ENCODE measurements at regions not wholly inside any gene's neighbourhood (a gene's known extent, or its start where the extent isn't known, plus 50 kb on each side); places are given as distances from the start of the nearest gene placed in this dataset.

DNA sequence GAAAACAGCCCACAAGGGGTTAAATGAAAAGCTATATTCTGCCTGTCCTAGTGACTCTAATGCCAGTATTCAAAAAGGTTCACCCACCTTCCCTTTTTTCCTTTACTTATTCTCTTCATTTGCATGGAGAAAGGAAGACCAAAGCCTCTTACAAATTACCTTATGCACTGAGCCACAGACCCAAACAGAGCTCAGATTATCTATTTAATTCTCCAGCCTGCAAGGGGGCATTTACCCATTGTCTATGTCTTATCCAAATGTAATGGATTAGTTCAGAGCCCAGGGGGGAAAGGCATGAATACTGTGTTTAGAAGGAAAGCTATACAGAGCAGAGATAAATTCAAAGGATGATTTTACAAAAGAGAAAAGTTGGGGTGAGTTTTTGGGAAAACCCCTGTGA, 388.5 kb downstream of the OMA1 start:
- BruUV-seq (replicated peaks), result no TSS peak
- DNase-seq (ENCODE audit: low read depth, low spot score) (no peak), FAIRE-seq (no peak), ATAC-seq (no peak)
- Histone ChIP-seq H3K27me3 (replicated peaks in 1 of 2; ENCODE audit: control insufficient read depth in 2 of 2, insufficient read depth in 2 of 2, low read length in 1 of 2) (no peaks in the 10 kb centered on the region; a peak in 1 of 4 replicates), H3K4me2 (ENCODE audit: control insufficient read depth, insufficient read depth) (no peak overlapping the region), H3K9me3 (replicated peaks; ENCODE audit: control insufficient read depth, insufficient read depth, low read length) (no peaks in the 10 kb centered on the region), H3K27ac (ENCODE audit: control insufficient read depth, insufficient read depth) (no peak overlapping the region), H3K4me1 (ENCODE audit: control insufficient read depth, insufficient read depth, low read length) (peaks cover 3% of the 10 kb centered on the region; the same call in 1 of the 2 replicates), H3K9ac (ENCODE audit: control insufficient read depth, insufficient read depth, low read length) (no peak overlapping the region), H3K4me3 (no peak overlapping the region), H4K20me1 (ENCODE audit: control insufficient read depth, insufficient read depth) (no peaks in the 10 kb centered on the region), H3K36me3 (ENCODE audit: control insufficient read depth in 2 of 2, insufficient read depth in 2 of 2, low read length in 1 of 2) (no peaks in the 10 kb centered on the region), H2AFZ (ENCODE audit: control insufficient read depth, low read depth, low read length) (no peak overlapping the region), H3K79me2 (ENCODE audit: control insufficient read depth, insufficient read depth, low read length) (no peaks in the 10 kb centered on the region)
- POLR2A ChIA-PET, result interaction anchor here (0.6 to 6.5 kb wide), 9 partner anchors 32 to 236 kb away, joined by 3 to 64 read pairs (median 4); no protein-coding TSS in a partner anchor
- RAD21 ChIA-PET (ENCODE audit: unreplicated experiment), result interaction anchor here (1.0 to 11.6 kb wide), 14 partner anchors 8 to 231 kb away, joined by 3 to 202 read pairs (median 4); no protein-coding TSS in a partner anchor
- intact Hi-C loops (cut with micrococcal nuclease; ENCODE audit: unreplicated experiment), result loop anchor here (2.0 kb wide), 2 partner anchors 53 to 91 kb away; no protein-coding TSS in a partner anchor
- SMC1A ChIA-PET (ENCODE audit: uncharacterized antibody, unreplicated experiment), result interaction anchor here (0.6 to 17.8 kb wide), 23 partner anchors 8 to 189 kb away, joined by 3 to 258 read pairs (median 6); no protein-coding TSS in a partner anchor
- in situ Hi-C loops (cut with MboI), result no loop called here
- CTCF ChIA-PET, result interaction anchor here (0.6 to 13.7 kb wide), 19 partner anchors 10 to 525 kb away, joined by 3 to 164 read pairs (median 5); no protein-coding TSS in a partner anchor
- TF ChIP-seq KAT2A (conservative IDR thresholded peaks at IDR 0.05; ENCODE audit: control insufficient read depth, low read depth, low read length) (no peak), ZSCAN29 (IDR thresholded peaks at IDR 0.05) (no peak), RFX5 (IDR thresholded peaks at IDR 0.05; ENCODE audit: low read depth, low read length) (no peak)
- TF ChIP-seq, protein P1, sequence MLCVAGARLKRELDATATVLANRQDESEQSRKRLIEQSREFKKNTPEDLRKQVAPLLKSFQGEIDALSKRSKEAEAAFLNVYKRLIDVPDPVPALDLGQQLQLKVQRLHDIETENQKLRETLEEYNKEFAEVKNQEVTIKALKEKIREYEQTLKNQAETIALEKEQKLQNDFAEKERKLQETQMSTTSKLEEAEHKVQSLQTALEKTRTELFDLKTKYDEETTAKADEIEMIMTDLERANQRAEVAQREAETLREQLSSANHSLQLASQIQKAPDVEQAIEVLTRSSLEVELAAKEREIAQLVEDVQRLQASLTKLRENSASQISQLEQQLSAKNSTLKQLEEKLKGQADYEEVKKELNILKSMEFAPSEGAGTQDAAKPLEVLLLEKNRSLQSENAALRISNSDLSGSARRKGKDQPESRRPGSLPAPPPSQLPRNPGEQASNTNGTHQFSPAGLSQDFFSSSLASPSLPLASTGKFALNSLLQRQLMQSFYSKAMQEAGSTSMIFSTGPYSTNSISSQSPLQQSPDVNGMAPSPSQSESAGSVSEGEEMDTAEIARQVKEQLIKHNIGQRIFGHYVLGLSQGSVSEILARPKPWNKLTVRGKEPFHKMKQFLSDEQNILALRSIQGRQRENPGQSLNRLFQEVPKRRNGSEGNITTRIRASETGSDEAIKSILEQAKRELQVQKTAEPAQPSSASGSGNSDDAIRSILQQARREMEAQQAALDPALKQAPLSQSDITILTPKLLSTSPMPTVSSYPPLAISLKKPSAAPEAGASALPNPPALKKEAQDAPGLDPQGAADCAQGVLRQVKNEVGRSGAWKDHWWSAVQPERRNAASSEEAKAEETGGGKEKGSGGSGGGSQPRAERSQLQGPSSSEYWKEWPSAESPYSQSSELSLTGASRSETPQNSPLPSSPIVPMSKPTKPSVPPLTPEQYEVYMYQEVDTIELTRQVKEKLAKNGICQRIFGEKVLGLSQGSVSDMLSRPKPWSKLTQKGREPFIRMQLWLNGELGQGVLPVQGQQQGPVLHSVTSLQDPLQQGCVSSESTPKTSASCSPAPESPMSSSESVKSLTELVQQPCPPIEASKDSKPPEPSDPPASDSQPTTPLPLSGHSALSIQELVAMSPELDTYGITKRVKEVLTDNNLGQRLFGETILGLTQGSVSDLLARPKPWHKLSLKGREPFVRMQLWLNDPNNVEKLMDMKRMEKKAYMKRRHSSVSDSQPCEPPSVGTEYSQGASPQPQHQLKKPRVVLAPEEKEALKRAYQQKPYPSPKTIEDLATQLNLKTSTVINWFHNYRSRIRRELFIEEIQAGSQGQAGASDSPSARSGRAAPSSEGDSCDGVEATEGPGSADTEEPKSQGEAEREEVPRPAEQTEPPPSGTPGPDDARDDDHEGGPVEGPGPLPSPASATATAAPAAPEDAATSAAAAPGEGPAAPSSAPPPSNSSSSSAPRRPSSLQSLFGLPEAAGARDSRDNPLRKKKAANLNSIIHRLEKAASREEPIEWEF (IDR thresholded peaks at IDR 0.05; ENCODE audit: insufficient replicate concordance, low read depth, low read length), result no peak
- TF ChIP-seq, protein P2, sequence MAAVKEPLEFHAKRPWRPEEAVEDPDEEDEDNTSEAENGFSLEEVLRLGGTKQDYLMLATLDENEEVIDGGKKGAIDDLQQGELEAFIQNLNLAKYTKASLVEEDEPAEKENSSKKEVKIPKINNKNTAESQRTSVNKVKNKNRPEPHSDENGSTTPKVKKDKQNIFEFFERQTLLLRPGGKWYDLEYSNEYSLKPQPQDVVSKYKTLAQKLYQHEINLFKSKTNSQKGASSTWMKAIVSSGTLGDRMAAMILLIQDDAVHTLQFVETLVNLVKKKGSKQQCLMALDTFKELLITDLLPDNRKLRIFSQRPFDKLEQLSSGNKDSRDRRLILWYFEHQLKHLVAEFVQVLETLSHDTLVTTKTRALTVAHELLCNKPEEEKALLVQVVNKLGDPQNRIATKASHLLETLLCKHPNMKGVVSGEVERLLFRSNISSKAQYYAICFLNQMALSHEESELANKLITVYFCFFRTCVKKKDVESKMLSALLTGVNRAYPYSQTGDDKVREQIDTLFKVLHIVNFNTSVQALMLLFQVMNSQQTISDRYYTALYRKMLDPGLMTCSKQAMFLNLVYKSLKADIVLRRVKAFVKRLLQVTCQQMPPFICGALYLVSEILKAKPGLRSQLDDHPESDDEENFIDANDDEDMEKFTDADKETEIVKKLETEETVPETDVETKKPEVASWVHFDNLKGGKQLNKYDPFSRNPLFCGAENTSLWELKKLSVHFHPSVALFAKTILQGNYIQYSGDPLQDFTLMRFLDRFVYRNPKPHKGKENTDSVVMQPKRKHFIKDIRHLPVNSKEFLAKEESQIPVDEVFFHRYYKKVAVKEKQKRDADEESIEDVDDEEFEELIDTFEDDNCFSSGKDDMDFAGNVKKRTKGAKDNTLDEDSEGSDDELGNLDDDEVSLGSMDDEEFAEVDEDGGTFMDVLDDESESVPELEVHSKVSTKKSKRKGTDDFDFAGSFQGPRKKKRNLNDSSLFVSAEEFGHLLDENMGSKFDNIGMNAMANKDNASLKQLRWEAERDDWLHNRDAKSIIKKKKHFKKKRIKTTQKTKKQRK (IDR thresholded peaks at IDR 0.05; ENCODE audit: low read depth, low read length), result no peak

Measured in GM12878 (cell line).